HS-5 (cell line): ENCODE measurements at regions not wholly inside any gene's neighbourhood (a gene's known extent, or its start where the extent isn't known, plus 50 kb on each side); places are given as distances from the start of the nearest gene placed in this dataset.

ENCODE experiments used
- DNase-seq: peaks from one replicate; pipeline ENCODE4 v3.0.0-alpha.2; 2012; ENCODE audit warnings: low read depth

DNA sequence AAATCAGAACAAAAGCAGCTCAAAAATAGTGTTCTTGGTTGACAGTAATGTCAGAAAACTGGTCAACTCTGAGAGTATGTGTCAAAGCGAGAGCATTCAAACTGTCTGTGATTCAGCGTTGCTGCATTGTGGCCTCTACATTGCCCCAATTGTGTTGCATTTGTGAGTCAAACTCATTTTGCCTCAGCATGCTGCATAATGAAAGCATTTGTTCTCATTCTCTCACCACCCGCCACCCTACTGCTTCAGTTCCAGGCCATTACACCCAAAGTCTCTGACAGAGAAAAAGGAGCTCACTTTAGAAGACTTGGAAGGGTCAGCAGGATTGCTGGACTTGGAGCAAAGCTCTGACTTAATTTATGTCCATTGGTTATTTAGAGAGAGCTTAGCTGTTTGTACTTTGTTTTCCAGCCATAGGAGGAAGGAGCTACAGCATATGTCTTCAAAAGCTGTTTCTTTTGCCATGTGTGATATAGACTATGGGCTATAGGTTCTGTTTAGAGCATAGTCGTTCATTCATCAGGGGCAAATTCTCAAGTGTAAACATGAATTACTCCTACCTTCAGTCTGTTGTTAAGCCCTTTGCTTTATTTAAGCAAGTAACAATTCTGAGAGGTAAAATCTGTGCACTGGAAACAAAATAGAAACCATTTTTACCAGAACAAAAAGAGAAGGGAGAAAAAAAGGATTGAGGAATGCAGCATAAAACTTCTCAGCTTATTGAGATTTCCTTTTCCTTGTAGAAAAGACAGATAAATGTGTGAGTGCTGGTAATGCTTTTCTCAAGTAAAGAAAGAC lies 153.4 kb upstream of the ANK2 start:
- DNase-seq: no peak

DNA sequence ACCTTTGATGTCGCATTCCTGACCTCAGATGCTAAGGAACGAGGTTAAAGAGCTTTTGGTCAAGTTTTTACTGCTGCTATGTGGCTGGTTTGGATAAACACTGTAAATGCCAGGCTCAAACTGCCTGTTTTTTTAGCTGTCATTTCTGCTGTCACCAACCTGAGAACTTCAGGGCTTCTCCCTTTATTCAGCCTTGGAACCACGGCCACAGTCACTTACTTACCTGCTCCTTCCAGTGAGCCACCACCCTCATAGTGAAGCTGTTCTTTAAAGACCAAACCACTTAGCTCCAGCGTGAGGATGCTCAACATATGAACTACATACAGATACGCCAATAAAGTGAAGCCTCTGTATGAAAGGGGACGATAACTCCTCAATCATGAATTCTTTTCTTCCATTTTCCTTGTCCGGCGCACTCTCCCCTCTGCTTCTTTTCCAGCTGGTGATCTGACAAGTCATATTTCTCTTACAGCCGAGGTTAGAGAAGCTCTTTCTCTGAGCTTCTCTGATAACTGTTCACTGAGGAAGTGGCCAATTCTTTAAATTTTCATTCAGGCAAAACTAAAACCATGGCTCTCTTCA lies 152.8 kb upstream of the ANK2 start:
- no peak for DNase-seq

DNA sequence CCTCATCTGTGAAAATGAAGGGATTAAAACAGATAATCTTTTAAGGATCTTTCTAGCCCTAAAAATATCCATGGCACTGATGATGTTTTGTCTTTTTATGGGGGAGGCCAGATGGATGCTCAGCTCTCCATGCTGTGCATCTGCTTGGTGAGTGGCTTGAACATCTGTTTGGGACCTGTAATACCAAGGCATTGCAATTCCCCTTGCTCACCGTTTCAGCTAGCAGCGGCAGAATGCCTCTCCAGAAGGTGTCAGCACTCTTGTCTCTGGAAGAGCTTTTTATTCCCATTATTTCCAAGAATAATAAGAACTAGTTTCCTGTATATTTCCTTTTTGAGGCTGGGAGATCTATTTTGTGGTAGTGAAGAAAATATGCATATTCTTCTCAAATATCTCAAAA lies 151.9 kb upstream of the ANK2 start:
- no peak for DNase-seq

DNA sequence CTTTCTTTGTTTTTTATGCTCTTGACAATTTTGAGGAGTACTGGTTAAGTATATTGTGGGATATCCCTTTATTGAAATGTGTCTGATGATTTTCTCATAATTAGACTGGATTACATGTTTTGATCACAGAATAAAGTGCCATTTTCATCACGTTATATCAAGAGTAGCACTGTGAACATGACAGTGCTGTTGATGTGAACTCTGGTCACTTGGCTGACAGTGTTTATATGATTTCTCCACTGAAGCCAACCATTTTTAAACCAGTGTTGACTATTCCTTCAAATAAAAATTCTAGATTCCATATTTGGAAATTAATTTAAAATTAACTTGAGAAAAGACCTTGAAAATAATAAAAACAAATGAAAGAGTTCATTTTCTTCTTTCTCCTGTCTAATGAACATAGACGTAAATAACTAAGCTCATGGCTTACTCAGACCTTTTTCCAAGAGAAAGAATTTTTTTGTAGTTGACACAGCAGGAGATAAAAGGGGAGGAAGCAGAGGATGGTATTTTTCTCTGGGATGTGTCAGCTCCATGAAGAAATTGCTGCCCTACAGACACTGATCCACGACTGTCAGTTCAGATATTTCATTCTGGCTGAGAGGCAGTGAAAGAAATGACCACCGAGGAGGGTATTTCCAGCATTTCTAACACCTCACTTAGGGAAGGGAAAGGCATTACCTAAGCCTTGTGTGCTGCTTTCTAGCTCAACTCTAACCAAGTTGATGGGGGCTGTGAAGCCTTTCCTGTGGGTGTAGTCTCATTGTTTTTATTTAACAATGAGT lies 150.9 kb upstream of the ANK2 start:
- no peak for DNase-seq

DNA sequence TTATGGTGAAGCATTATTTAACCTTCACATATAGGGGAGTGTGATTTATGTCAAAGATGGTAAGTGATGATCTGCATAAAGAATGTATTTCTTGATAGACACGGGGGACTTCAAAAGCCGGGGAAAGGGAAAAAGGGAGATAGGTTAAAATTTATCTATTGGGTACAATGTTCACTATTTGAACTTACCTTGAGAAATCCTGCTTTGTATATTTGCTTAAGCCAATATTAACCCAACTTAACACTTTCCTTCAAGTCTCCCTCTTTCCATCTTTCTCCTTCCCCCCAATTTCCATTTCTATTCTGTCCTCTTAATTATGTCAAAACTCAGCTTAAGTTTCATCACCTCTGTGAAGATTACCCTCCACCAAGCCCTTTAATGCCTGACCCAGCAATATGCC lies 149.0 kb upstream of the ANK2 start:
- no peak for DNase-seq

DNA sequence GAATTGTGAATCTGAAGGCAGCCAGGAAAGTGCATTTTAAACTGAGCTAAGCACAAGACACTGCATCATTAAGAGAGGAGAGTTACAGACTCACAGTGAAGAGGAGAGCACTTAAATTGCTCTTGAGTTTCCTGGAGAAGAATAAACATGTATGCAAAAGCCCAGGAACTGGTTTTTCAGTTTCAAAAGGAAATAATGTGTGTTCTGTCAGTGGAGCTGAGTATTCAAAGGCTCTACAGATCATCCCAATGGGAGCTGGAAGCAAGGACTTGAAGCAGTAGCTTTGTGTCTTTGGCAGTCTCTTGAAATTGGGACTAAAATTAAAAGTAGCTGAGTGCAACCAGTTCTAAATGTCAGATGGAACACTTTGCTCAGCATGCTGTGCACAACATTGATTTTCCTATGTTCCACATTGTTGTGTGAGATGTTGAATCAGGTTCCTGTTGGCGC lies 147.5 kb upstream of the ANK2 start:
- DNase-seq: no peak

DNA sequence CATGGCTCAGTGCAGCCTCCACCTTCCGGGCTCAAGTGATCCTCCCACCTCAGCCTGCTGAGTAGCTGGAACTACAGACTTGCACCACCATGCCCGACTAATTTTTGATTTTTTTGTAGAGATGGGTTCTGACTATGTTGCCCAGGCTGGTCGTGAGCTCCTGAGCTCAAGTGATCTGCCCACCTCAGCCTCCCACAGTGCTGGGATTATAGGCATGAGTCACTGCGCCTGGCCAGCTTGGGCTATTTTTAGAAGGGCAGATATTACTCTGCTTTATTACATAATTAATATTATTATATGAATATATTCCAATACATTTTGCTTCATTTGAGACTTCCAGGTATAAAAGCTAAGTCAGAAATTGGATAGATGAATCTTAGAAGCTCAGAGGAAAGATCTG lies 143.7 kb upstream of the ANK2 start:
- DNase-seq: no peak

DNA sequence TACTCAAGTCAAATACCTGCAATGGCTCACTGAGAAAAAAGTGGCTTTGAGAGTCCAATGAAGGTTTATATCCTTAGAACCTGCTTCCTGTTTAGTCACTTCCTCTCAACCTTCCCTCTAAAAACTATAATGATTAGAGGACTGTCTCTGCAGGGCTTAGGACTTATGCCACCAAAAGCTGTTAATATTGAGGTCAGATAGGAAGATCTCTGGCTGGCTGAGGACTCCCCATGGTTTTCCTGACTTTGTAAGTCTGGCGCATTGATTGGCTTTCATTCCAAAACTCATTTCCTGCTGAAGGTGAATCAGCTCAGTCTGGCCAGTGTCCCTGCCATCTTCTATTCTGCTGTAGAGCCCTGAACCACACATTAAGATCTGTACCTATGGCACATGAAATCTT lies 140.9 kb upstream of the ANK2 start:
- no peak for DNase-seq

DNA sequence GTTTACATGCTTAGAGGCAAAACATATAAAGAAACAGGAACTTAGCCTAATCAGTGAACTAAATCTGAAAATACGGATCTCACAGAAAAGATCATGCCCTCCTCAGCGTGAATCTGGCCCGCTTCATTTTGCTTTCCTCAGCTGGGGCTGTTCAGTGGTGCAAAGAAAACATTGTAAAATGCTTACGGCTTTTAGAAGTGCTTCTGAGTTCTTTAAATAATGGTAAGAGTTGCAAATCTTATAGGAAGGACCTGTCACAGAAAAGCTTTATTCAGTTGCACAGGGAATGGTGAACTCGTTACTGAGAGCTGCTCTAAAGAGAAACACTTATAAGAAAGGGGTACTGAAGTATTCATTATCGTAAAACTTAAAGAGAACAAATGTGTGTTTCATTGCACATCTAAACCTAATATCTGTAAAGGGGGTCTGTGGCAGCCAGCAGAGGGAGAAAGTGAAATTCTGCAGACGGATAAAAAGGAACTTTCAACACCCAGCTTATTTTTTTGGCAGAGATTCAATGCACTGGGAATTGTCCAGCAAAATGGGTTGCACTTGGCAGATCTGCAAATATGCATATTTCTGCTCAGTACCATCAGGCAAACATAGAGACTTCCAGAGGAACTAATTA lies 139.2 kb upstream of the ANK2 start:
- DNase-seq: no peak

DNA sequence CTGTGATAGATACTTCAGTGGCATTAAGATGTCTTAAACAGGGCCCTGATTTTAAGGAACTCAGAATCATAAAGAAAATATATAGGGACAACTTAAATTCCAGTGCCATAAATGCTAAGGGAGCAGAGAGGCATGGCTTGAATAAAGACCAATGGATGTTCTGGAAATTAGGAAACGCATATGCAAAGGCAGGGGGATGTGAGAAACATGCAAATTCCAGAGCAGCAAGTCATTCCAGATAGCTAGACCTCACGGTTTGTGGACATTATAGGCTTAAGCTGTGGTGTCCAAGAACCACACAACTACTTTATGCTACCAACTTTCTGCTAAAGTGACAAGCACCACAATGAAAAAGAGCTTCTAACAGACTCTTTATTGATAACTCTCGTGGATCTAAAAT lies 132.6 kb upstream of the ANK2 start:
- DNase-seq: no peak

DNA sequence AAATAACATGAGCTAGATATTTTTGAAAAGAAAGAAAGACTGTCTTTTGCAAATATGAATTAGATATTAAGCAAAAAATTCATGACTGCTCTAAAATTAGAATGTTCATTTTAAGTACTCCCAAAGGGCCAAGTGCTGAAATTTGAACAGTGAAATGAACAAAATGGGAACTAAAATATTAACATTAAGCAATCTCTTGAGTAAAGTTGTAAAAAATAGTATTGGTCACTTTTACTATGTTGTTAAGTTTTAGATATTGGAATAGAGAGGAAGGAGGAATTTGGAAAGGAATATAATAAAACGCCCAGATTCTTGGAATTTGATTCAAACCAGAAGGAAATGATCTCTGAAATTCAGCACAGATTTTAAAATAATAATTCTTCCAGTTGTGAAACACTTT lies 125.9 kb upstream of the ANK2 start:
- DNase-seq: no peak

DNA sequence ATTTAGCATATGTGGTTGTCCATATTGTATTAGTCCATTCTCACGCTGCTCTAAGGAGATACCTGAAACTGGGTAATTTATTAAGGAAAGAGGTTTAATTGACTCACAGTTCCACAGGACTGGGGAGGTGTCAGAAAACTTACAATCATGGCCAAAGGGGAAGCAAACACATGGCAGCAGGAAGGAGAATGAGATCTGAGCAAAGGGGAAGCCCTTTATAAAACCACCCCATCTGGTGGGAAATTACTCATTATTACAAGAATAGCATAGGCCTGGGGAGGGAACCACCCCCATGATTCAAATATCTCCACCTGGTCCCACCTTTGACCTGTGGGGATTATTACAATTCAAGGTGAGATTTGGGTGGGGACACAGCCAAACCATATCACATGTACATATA lies 122.6 kb upstream of the ANK2 start:
- no peak for DNase-seq

DNA sequence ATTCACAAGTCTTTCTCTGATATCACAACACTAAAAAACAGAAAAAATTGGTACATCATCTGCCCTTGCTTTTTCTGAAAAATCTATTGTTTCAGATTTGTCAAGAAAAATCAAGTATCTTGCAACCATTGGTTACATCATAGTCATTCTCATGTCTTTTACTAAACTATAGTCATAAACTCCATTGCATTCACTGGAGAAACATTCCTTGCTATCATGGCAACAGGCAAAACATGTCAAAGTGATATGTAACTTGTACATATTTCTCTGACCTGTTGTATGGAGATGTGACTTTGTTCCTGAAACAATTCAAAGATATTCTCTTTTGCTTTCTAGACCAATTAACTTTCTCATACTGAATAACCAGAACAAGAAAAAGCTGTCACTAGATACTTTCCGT lies 121.9 kb upstream of the ANK2 start:
- DNase-seq: no peak

DNA sequence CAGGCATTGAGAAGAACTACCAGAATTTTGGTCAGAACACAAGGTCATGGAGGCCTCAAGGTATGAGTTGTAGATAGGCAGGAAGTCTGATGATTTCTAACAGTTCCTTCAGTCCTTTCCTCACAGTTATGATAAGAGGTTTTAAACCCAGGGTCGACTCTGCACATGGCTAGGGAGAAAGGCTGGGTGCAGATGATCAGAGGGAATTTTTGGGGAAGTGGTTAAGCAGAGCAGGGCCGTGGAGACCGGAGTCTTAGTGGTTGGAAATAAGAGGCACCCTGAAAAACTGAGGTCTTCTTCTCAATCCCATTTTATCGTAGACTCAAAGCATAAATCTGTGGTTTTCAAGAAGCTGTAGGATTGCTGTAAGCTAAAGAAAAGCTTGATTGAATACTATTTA lies 118.5 kb upstream of the ANK2 start:
- no peak for DNase-seq

DNA sequence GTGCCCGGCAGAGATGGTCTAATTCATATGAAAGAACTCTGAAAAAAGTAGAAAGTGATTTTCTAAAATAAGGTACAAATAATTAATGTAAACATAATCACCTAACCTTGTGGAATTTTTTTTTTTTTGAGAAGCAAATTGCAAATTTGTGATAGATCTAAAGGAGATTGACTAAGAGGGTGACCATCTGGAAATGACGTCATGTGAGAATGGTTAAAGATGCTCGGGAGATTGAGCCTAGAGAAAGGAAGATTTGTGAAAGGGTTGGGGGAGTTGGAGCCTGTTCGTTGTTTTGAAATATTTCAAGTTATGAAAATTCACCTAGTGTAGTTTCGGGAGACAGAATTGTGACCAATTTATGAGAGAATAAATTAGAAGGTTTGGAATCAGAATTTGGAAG lies 115.7 kb upstream of the ANK2 start:
- DNase-seq: no peak

DNA sequence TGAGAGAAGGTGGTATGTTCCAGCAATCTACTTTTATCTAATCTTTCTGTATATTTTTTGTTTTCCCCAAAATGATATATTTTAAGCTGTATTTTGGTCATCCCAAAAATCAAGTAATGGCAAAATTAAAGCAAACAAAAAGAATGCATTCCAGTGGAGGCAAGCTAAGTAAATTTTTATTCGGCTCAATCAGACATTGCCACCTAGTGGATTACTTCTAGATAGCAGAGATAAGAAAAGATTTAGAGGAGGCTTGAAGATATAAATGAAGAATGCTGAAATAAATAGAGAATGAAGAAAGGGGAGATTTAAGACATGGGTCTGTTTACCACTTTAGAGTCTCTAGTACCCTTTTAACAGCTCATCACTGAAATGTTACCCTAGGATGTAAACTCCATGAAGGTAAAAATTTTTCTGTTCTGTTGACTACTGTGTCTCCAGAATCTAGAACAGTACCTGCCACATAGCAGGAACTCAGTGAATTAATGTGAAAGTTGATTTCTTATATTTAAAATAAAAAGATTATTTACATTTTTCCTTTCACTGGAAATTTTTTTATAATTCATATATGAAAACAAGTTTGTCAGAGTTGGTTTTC lies 110.9 kb upstream of the ANK2 start:
- no peak for DNase-seq

DNA sequence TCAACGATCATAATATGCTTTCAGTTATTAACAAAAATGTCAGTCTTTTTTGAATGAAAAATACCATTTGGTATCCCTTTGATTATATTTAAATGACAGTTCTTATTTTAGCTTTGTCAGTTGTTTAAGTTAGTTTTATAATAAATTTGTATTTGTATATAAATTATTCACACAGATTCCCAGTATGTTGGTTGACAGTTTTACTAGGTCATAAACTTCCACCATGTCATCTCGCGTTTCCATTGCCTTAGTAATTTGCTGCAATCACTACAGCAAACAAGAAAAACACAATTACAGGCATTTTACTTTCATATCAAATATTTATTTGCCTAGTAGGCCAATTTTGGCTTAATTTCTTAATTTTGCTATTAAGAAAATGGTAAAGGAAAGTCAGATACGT lies 109.6 kb upstream of the ANK2 start:
- no peak for DNase-seq

DNA sequence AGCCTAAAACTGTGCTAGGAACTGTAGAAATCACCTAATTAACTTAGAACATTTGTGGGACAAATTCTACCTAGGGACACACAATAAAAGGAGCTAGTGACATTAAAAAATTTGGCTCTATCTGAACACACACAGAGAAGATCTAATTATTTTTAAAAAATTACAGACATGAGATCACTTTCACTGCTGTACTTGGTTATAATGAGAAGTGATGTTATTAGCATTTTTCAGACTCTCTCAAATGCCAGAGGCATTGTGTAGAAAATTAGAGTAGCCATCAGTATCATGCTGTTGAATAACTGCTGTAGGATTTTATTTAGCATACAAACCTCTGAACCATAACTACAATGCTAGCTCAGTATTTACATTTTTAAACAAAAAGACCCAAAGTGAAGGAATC lies 109.1 kb upstream of the ANK2 start:
- DNase-seq: no peak

DNA sequence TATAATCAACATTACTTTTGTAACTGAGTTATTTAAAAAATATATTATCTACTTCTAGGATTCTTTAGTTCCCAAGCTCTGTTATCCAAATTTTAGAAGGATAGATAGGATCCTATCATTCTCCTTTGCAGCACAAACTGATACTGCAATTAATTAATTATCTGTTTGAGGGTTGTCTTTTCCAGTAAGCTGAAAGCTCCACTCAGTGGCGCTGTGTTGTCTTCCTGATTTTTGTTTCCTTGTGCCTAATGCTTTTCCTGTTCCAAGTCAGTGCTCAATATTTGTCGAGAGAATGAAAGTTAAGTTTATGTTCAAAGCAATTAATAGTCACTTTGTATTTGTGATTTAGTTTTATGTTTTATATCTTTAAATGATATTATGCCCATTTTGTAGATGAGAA lies 107.4 kb upstream of the ANK2 start:
- DNase-seq: no peak

DNA sequence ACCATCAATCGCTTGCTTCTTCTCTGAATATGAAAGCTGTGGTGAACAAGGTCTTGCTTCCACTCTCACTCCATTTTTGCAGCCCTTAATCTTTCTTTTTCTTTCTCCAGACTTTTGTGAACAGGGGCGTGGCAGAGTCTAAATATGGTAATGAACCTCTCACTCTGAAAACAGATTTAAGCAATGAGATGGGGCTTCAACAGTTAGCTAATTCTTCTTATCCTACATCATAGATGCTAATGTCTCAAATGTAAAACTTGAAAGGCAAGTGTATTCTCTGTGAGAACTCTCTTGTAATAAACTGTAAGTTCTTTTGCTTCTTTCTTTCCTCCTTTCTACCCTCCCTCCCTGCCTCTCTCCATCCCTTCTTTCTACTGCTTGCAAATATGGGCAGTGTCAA lies 106.5 kb upstream of the ANK2 start:
- no peak for DNase-seq

DNA sequence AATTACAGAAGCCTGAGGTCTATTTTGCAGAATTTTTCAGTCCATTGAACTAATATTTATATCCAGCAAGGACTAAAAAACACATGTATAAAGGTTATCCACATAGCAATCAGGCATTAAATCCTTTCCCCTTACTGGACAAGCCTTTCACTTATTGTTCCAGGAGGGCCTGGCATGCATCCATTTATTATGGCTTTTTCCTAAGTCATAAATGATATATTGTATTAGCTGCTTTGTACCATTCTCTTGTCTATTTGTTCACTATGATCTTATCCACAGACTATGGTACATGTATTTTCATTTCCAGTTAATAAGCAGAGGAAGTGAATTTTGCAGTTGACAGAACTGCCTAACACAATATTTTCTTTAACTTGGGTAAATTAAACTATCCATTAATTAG lies 105.4 kb upstream of the ANK2 start:
- no peak for DNase-seq

DNA sequence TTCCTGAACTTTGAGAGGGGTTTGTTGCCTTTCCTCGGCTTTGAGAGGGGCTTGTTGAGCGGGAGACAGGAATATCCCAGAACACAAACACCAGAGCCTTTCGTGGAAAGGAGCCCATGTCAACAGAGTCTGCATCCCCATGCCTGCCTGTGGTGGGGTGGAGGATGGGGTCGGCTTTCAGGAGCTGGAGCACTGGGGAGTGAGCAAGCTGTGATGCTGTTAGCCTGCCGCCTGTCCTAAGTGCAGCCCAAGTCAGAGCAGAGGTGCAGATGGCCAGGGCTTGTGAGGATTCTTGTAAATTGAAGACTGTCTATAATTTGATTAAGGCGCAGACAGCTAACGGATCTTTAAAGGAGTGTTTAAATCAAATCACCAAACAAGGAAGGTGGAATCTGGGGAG lies 103.3 kb upstream of the ANK2 start:
- no peak for DNase-seq

DNA sequence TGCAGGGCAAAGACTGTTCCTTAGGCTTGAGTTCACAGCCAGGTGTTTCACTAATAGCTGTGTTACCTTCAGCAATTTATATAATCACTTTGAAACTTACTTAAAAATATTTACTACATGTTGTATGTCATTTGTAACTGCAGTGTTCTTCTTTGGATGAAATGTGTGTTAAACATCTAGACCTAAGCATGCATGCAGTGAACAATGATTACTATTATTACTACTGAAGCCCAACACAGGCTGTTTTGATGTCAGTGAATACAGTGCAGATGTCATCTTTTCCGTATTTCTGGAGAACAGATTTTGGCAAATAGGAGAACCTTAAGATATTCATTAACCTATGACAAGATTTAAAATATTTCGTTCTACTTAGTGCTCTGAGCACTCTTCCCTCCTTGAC lies 101.8 kb upstream of the ANK2 start:
- no peak for DNase-seq
